ENCODE measurements at regions not wholly inside any gene's neighbourhood (a gene's known extent, or its start where the extent isn't known, plus 50 kb on each side); places are given as distances from the start of the nearest gene placed in this dataset.

DNA sequence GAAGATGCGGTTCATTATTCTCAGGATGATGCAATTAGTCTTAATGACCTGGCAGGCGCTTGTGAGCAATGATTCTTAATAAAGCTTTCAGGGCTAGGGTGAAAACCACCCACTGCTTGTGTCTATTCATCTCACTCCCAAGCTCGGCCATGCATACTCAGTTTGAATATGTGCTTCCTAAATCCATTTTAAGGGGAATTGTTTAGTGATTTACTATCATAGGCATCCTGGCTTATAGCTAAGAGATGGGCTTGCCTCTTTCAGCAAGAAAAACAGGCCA is 141.1 kb upstream of the SLC24A3 start (continued):
- no peak for TF ChIP-seq RAD21 (IDR thresholded peaks at IDR 0.05; ENCODE audit: low read depth)

GRCh38 chr20:19071902-19072498 is 140.4 kb upstream of the SLC24A3 start:
- H3K36me3 ChIP-seq (ENCODE audit: control insufficient read depth in 1 of 2, insufficient read depth in 2 of 2, low read length in 2 of 2): no peaks in the 10 kb centered on the region
- no peak overlapping the region for H3K9ac ChIP-seq (ENCODE audit: low read length)
- ChIA-PET RAD21 (ENCODE audit: low non-redundant PET in 1 of 2, low total read pairs in 2 of 2, uncharacterized antibody in 2 of 2, unreplicated experiment in 2 of 2) (no interaction called here), POLR2A (no interaction called here), CTCF (no interaction called here)
- H3K27ac ChIP-seq (ENCODE audit: low read depth, low read length): no peak overlapping the region
- no peak overlapping the region for H2AFZ ChIP-seq (ENCODE audit: low read depth, low read length, poor library complexity, severe bottlenecking)
- no peak overlapping the region for H3K4me3 ChIP-seq (replicated peaks in 1 of 2; ENCODE audit: low read depth in 1 of 2, low read length in 2 of 2)
- TF ChIP-seq CTCF (IDR thresholded peaks at IDR 0.05 in 2 of 3, conservative IDR thresholded peaks at IDR 0.05 in 1 of 3; ENCODE audit: borderline replicate concordance in 1 of 3, insufficient read depth in 1 of 3, low read depth in 2 of 3, low read length in 2 of 3) (no peak), FOSL1 (IDR thresholded peaks at IDR 0.05; ENCODE audit: low read depth) (no peak), EZH2phosphoT487 (IDR thresholded peaks at IDR 0.05; ENCODE audit: borderline replicate concordance) (no peak), CBX3 (IDR thresholded peaks at IDR 0.05; ENCODE audit: low read depth) (no peak), ZFX (IDR thresholded peaks at IDR 0.05) (no peak), REST (IDR thresholded peaks at IDR 0.05; ENCODE audit: low read depth) (no peak), YY1 (IDR thresholded peaks at IDR 0.05; ENCODE audit: extremely low read depth, insufficient replicate concordance, low read depth, low read length) (no peak), SP1 (IDR thresholded peaks at IDR 0.05; ENCODE audit: low read depth) (no peak), SRF (IDR thresholded peaks at IDR 0.05; ENCODE audit: low read depth) (no peak), ELF1 (IDR thresholded peaks at IDR 0.05; ENCODE audit: borderline replicate concordance, low read depth) (no peak), EZH2 (IDR thresholded peaks at IDR 0.05) (no peak), CEBPB (IDR thresholded peaks at IDR 0.05; ENCODE audit: low read depth) (no peak), POLR2AphosphoS5 (IDR thresholded peaks at IDR 0.05; ENCODE audit: low read depth, low read length) (no peak), JUND (IDR thresholded peaks at IDR 0.05) (no peak), EGR1 (IDR thresholded peaks at IDR 0.05; ENCODE audit: low read depth) (no peak), ZNF274 (IDR thresholded peaks at IDR 0.05; ENCODE audit: low read depth, low read length) (no peak)
- TF ChIP-seq, protein P1, sequence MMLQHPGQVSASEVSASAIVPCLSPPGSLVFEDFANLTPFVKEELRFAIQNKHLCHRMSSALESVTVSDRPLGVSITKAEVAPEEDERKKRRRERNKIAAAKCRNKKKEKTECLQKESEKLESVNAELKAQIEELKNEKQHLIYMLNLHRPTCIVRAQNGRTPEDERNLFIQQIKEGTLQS (IDR thresholded peaks at IDR 0.05): no peak
- H3K4me1 ChIP-seq (ENCODE audit: control insufficient read depth in 1 of 2, insufficient read depth in 2 of 2, low read length in 2 of 2): no peaks in the 10 kb centered on the region
- no peaks in the 10 kb centered on the region for H3K9me2 ChIP-seq (ENCODE audit: insufficient read depth)
- no peak for ATAC-seq
- no peaks in the 10 kb centered on the region for H3K27me3 ChIP-seq (ENCODE audit: insufficient read depth, low read length)
- no peaks in the 10 kb centered on the region for H3K79me2 ChIP-seq (ENCODE audit: insufficient read depth, low read length)
- no peaks in the 10 kb centered on the region for H3K9me3 ChIP-seq (ENCODE audit: control insufficient read depth in 1 of 2, insufficient read depth in 1 of 2, low read depth in 1 of 2, low read length in 2 of 2)
- DNase-seq (ENCODE audit: low read depth, low spot score): no peak
- no peak overlapping the region for H3K4me2 ChIP-seq (ENCODE audit: low read length)
- intact Hi-C loops (cut with micrococcal nuclease): no loop called here
- H4K20me1 ChIP-seq (ENCODE audit: insufficient read depth): no peaks in the 10 kb centered on the region
- BruUV-seq (replicated peaks): no TSS peak
